GM18526 (cell line): ENCODE measurements at regions not wholly inside any gene's neighbourhood (a gene's known extent, or its start where the extent isn't known, plus 50 kb on each side); places are given as distances from the start of the nearest gene placed in this dataset.

Experiments
- POLR2A ChIP-seq: IDR thresholded peaks from 3 replicates; pipeline ENCODE4 v1.6.1; 2011; ENCODE audit not compliant: insufficient read length; ENCODE audit errors: extremely low read depth

DNA sequence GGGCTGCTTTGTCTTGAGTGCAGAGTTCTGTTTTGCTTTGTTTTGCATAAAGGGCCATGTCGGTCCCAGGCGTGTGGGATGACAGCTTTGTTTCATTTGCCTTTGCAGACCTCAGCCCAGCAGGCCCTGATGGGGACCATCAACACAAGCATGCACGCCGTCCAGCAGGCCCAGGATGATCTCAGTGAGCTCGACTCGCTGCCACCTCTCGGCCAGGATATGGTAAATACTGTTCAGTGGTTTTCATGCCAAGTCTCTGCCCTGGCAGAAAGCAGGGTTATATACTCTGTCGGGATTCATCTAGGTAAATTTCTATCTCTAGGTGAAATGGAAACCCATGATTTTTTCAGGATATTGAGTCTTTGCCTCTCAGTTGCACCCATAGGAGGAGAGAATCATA, 343.9 kb upstream of the TPM1 start:
- no peak for TF ChIP-seq POLR2A

GRCh38 chr15:62706317-62706716, 336.2 kb upstream of the TPM1 start:
- TF ChIP-seq POLR2A = no peak

- TF ChIP-seq POLR2A = no peak
Measured at GRCh38 chr15:62708470-62708869, 334.1 kb upstream of the TPM1 start.

DNA sequence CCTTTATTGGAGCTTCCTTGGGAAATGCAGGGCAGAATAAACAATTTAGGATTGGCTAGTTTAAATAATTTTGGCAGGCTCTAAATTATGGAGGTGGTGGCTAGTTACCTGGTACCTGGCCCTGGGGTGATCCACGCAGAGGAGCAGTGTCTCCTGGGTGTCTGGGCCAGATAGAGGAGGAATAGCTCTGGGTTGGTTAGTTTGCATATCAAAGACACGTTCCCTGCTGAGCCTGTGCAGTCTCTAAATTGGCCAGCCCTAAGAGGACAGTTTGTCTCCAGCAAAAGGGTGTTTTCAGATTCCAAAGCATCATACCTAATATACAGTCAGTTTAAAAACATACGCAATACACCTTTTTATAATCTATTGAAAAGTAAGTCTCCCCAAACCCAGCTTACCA, 333.3 kb upstream of the TPM1 start:
- no peak for TF ChIP-seq POLR2A

DNA sequence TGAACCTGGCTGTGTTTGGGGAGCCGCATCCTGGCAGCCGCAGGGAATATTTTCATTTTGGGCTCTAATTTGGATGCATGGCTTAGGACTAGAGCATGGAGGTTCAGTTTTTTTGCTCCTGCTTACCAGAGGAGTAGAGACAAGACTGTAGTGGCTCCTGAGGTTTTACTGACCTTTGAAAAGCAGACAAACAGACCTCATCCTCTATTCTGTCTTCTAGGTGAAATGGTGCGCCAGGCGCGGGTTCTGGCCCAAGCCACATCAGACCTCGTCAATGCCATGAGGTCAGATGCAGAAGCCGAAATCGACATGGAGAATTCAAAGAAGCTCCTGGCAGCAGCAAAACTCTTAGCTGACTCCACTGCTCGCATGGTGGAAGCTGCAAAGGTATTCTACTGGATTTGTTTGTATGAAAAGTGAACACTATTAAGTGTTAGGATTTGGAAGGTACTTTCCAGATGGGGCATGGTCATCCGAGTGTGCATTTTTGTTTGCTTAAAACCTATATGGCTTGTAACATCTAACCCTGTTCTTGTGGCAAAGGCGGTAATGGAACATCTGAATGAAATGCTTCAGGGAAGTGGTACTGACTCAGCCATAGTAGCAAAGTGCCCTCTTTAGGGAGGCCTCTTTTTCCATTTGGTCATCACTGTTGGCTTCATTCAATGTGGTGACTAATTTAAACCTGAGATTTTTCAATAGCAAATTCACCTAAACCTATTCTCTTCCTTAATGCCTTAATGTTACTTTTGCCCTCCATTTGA, 330.7 kb upstream of the TPM1 start:
- TF ChIP-seq POLR2A = no peak

DNA sequence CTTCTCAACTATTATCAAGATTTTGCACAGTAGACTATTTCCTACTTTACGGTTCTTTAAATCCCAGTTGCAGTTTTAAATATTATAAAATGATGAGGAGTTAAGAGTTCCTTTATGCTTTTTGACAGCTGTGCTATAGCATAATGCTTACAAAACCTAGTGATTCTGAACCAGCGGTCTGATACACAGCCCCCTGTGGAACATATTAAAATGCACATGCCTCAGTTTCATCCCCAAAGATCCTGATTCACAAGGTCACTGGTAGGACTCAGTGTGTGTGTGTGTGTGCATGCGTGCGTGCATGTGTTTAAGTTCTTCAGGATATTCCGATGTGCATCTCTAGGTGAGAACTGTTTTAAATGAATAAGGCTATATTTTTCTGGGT, 330.1 kb upstream of the TPM1 start:
- no peak for TF ChIP-seq POLR2A

GRCh38 chr15:62715946-62716345, 326.6 kb upstream of the TPM1 start:
- TF ChIP-seq POLR2A = no peak

- no peak for TF ChIP-seq POLR2A
Measured at GRCh38 chr15:62717496-62717895, 325.1 kb upstream of the TPM1 start.

DNA sequence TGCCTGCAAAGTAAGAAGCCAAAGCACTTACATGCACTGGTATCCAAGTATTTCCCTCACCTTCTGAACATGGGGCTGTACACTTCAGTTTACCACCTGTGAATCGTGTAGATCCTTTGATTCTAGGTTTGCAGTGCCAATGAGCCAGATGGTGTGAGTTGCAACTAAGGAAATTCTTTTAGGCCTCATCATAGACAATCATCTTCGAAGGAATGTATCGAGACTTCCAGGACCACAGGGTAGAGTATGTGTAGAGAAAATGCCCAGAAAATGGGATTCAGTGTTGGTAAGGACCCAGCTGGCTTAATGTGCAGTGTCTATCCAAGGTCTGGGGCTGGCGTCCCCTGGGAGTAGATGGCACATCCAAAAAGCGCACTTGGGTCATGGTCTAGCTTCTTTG, 323.2 kb upstream of the TPM1 start:
- no peak for TF ChIP-seq POLR2A

DNA sequence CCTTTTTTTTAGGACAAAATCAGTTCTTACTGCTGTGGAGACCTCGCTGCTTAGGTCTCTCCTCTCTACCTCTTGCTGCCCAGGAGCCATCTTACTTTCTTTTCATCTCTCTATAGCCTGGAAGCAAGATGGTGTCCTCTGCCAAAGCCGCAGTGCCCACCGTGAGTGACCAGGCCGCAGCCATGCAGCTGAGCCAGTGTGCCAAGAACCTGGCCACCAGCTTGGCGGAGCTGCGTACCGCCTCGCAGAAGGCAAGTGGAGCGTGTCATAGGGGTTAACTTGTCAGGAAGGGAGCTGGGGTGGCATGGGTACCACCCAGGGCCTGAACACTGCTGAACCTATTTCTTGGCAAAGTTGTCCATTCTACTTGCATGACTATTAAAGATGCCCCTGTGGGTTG, 320.3 kb upstream of the TPM1 start:
- no peak for TF ChIP-seq POLR2A

DNA sequence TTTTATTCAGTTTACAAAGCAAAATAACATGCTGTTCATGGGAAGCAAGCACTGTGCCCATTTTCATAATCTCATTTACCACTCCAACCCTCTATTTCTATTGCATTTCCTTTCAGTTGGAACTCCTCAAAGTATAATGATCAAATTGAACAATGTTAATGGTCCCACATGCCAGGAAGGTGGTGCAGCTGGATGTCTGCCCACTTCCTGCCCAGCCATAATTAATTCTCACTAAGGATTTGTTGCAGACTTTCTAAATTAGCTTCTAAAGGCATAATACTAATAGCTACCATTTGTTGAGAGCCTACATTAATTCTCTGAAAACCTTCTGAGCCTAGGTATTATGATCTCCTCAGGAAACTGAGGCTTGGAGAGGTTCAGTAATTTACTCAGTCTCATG, 316.1 kb upstream of the TPM1 start:
- TF ChIP-seq POLR2A = no peak

DNA sequence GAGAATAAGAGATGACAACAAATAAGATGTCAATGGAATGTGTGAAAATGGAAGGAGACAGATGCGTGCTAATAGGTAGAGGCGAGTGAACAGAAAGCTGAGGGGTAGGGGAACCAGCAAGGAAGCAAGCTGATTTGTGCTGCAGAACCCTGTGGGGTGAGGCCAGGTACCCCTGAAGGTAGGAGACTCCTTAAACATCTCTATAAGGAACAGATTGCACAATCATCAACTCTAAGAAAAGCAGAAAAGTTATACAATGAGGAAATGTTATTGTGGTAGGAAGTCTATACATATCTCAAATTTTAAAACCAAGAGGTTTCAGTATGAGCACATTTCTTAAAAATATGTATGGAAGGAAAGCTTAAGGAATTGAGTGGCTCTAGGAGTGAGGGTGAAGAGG, 315.0 kb upstream of the TPM1 start:
- TF ChIP-seq POLR2A = no peak

GRCh38 chr15:62730825-62731224, 311.7 kb upstream of the TPM1 start:
- no peak for TF ChIP-seq POLR2A

GRCh38 chr15:62732078-62732477, 310.5 kb upstream of the TPM1 start:
- TF ChIP-seq POLR2A = no peak

DNA sequence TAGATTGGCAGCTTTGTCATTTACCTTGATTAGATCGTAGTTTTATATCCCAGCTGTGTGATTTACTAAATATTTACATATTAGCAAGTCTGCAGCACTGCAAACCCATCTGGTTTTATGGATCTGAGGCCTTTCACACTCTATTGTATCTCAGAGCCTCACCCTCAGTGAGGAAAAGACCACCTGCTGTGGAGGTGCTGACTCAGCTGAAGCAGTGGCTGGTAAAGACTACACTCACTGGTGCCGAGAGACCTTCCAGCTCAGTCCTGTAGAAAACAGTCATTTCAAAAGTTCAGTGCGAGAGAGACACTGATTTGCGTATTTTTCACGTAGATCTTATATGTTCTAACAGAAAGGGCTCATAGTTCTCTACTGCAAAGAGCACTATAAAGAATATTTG, 307.8 kb upstream of the TPM1 start:
- no peak for TF ChIP-seq POLR2A

DNA sequence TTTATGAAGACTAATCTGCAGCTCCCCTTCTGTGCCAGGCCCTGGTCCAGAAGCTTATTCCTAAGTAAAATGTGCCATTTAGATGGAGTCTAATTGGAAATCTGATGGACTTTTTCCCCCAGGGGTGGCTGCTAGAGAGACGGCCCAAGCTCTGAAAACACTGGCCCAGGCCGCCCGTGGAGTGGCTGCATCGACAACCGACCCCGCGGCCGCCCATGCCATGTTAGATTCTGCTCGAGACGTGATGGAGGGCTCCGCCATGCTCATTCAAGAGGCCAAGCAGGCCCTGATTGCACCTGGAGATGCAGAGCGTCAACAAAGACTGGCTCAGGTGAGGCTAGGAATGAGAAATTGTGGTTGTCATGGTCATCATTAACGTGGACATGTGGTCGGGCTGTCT, 305.8 kb upstream of the TPM1 start:
- TF ChIP-seq POLR2A = no peak

GRCh38 chr15:62737551-62737950, 305.0 kb upstream of the TPM1 start:
- no peak for TF ChIP-seq POLR2A

GRCh38 chr15:62739082-62739481, 303.5 kb upstream of the TPM1 start:
- TF ChIP-seq POLR2A = no peak

DNA sequence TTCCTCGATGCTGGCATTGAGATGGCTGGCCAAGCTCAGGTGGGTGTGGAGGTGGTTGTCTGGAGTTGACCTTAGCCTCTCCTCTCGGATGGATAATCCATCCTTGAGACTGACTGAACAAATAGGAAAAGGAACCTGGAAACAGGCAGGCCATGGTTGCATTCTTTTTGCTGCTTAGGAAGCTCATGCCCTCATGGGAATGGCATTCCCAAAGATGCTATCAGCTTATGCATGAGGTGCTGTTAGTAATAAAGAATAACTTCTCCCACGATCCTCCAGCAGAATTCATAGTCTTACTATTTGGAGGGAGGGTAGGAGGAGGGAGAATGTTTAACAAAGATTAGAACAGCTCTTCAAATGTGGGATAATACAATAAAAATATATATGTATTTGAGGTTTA, 303.0 kb upstream of the TPM1 start:
- no peak for TF ChIP-seq POLR2A
